Loucy (cell line): ENCODE measurements at regions not wholly inside any gene's neighbourhood (a gene's known extent, or its start where the extent isn't known, plus 50 kb on each side); places are given as distances from the start of the nearest gene placed in this dataset.

Source experiments
- EZH2phosphoT487 ChIP-seq: fragments of 200-600 bp; IDR thresholded peaks from 2 replicates; pipeline ENCODE4 v1.6.1; 2018; ENCODE audit warnings: antibody characterized with exemption, mild to moderate bottlenecking, moderate library complexity, borderline replicate concordance
- TF ChIP-seq, protein P1 (sequence below): fragments of 200-600 bp; sonication (generic); conservative IDR thresholded peaks from 2 replicates; pipeline ENCODE4 v1.5.1; 2014; ENCODE audit warnings: mild to moderate bottlenecking, antibody characterized with exemption, low read length

DNA sequence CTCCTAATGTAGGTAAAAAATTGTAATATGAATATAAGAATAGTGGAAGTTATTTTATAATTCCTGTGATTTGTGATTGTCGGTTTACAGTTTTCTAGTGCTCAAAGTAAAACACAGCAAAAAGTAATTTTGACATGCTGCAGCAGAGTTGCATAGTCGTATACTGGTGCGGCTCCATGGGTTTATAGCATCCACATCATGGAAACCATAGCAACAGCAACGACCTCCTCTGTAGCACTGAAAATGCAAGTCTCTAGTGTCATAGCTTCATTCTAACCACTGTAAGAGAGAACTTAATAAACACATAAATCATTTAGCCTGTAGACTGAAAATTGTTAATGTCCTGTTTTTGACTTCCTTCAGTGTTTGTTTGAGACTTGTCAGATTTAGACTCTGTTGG is 574.3 kb downstream of the KCNH5 start:
- no peak for TF ChIP-seq EZH2phosphoT487
- TF ChIP-seq, protein P1, sequence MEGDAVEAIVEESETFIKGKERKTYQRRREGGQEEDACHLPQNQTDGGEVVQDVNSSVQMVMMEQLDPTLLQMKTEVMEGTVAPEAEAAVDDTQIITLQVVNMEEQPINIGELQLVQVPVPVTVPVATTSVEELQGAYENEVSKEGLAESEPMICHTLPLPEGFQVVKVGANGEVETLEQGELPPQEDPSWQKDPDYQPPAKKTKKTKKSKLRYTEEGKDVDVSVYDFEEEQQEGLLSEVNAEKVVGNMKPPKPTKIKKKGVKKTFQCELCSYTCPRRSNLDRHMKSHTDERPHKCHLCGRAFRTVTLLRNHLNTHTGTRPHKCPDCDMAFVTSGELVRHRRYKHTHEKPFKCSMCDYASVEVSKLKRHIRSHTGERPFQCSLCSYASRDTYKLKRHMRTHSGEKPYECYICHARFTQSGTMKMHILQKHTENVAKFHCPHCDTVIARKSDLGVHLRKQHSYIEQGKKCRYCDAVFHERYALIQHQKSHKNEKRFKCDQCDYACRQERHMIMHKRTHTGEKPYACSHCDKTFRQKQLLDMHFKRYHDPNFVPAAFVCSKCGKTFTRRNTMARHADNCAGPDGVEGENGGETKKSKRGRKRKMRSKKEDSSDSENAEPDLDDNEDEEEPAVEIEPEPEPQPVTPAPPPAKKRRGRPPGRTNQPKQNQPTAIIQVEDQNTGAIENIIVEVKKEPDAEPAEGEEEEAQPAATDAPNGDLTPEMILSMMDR = no peak
